CD4-positive, CD25-positive, alpha-beta regulatory T cell (primary cell): ENCODE measurements at regions not wholly inside any gene's neighbourhood (a gene's known extent, or its start where the extent isn't known, plus 50 kb on each side); places are given as distances from the start of the nearest gene placed in this dataset.
A peak's percentile ranks its signal among the peaks of the same experiment; 100 is the strongest.

Experiments used
- ATAC-seq, 2 donors: fragments of 150-1000 bp; cut with Tn5 transposase; one replicate each; pipeline ENCODE4 v1.10.0; 2021; ENCODE audit warnings: low read depth in 2 of 2, moderate number of reproducible peaks in 2 of 2, moderate library complexity in 1 of 2
- DNase-seq, 3 donors: peaks; one replicate each; pipeline versions ENCODE4 v3.0.0 to v3.0.0-alpha.2; 2012 to 2022; ENCODE audit warnings: mixed read lengths in 1 of 3
- H3K27ac ChIP-seq: one replicate; pipeline ENCODE4 v1.7.0; 2013; ENCODE audit warnings: mild to moderate bottlenecking, low read length; ENCODE audit not compliant: insufficient read depth, poor library complexity, severe bottlenecking
- H3K27me3 ChIP-seq: one replicate; pipeline ENCODE4 v1.7.0; 2013; ENCODE audit warnings: low read length; ENCODE audit not compliant: control insufficient read depth, insufficient read depth
- H3K36me3 ChIP-seq: one replicate; pipeline ENCODE4 v1.7.0; 2013; ENCODE audit warnings: mild to moderate bottlenecking, low read length, moderate library complexity; ENCODE audit not compliant: control insufficient read depth, insufficient read depth
- H3K4me1 ChIP-seq: 2 replicates; pipeline ENCODE4 v1.7.0; 2013; ENCODE audit warnings: mild to moderate bottlenecking, low read length; ENCODE audit not compliant: insufficient read depth, control insufficient read depth, poor library complexity, severe bottlenecking
- H3K4me3 ChIP-seq: one replicate; pipeline ENCODE4 v1.7.0; 2013; ENCODE audit warnings: low read depth, mild to moderate bottlenecking, low read length, moderate library complexity
- H3K9me3 ChIP-seq, 2 experiments: 1 replicate in 1 of 2; 2 replicates in 1 of 2; pipeline ENCODE4 v1.7.0; 2013; ENCODE audit warnings: low read length in 2 of 2, mild to moderate bottlenecking in 1 of 2, moderate library complexity in 1 of 2; ENCODE audit not compliant: control insufficient read depth in 2 of 2
- H3K27ac Mint-ChIP-seq, 3 donors: one replicate each; pipeline ENCODE4 v1.8.0; 2020 to 2022; ENCODE audit warnings: mild to moderate bottlenecking in 3 of 3, mixed read lengths in 3 of 3, moderate library complexity in 2 of 3
- H3K27me3 Mint-ChIP-seq: one replicate; pipeline ENCODE4 v1.8.0; 2022; ENCODE audit warnings: mild to moderate bottlenecking, mixed read lengths
- H3K36me3 Mint-ChIP-seq: one replicate; pipeline ENCODE4 v1.8.0; 2020; ENCODE audit warnings: mixed read lengths
- H3K4me1 Mint-ChIP-seq, 4 donors: one replicate each; pipeline ENCODE4 v1.8.0; 2020 to 2022; ENCODE audit warnings: mixed read lengths in 4 of 4, mild to moderate bottlenecking in 1 of 4
- H3K4me3 Mint-ChIP-seq, 4 donors: one replicate each; pipeline ENCODE4 v1.8.0; 2020 to 2022; ENCODE audit warnings: mild to moderate bottlenecking in 4 of 4, mixed read lengths in 4 of 4, moderate library complexity in 3 of 4
- H3K9me3 Mint-ChIP-seq, 7 donors: one replicate each; pipeline ENCODE4 v1.8.0; 2020 to 2022; ENCODE audit warnings: mixed read lengths in 7 of 7, mild to moderate bottlenecking in 3 of 7, moderate library complexity in 2 of 7

GRCh38 chr14:86575141-86575540 is 1045.2 kb downstream of the FLRT2 start:
- Histone ChIP-seq H3K4me3 (no peak overlapping the region), H3K27me3 (no peaks in the 10 kb centered on the region), H3K9me3 (no peaks in the 10 kb centered on the region), H3K36me3 (no peaks in the 10 kb centered on the region), H3K27ac (no peak overlapping the region), H3K4me1 (no peaks in the 10 kb centered on the region)
- H3K27ac Mint-ChIP-seq: no peak overlapping the region
- ATAC-seq (no peak), DNase-seq (no peak)
- no peak overlapping the region for H3K4me3 Mint-ChIP-seq
- H3K9me3 Mint-ChIP-seq: peaks cover 0 to 21% (median 7%) of the 10 kb centered on the region in 7 donors
- H3K36me3 Mint-ChIP-seq: no peaks in the 10 kb centered on the region
- H3K4me1 Mint-ChIP-seq: no peaks in the 10 kb centered on the region
- no peaks in the 10 kb centered on the region for H3K27me3 Mint-ChIP-seq

GRCh38 chr14:86574778-86575129 is 1044.8 kb downstream of the FLRT2 start:
- no peaks in the 10 kb centered on the region for H3K27me3 ChIP-seq

DNA sequence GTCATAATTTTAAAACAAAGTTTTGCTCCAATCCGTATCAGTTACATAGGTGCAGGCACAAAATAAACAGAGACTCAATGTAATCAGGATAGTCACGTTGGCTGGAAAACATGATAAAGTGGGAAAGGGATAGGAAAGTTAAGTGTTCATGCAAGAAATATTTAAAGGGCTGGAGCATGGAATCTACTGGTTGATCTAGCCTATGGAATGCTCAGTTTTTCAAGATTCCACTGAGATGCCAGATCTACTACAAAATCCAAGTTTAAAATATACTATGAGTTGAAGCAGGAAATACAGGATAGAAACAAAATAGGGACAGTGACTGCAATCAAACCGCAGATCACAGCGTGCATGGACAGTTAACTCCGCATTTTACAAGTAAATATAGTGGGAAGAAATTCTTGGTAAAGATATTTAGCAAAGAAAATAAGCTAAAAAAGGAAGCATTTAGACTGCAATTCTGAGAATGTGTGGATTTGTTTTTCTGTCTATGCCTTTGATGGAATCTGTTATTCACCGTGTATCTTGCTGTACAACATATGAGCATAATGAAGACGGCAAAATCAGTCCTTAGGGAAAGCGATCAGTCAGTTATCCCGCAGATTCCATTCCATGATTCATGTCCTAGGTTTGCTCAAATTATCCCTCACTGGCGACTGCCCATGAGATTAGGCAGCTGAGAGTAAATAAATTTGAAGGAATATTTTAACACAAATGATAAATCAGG is 1044.3 kb downstream of the FLRT2 start:
- Histone ChIP-seq H3K36me3 (no peaks in the 10 kb centered on the region), H3K4me3 (no peak overlapping the region), H3K9me3 (no peaks in the 10 kb centered on the region), H3K27ac (no peak overlapping the region), H3K27me3 (no peaks in the 10 kb centered on the region), H3K4me1 (no peaks in the 10 kb centered on the region)
- ATAC-seq (no peak), DNase-seq (no peak)
- Mint-ChIP-seq H3K4me1 (no peaks in the 10 kb centered on the region), H3K4me3 (no peak overlapping the region), H3K9me3 (peaks cover 0 to 17% (median 6%) of the 10 kb centered on the region in 7 donors), H3K27ac (no peak overlapping the region), H3K36me3 (no peaks in the 10 kb centered on the region), H3K27me3 (no peaks in the 10 kb centered on the region)

More at GRCh38 chr14:86574778-86575129, 1044.8 kb downstream of the FLRT2 start:
- no peaks in the 10 kb centered on the region for H3K9me3 ChIP-seq
- ATAC-seq: no peak
- H3K36me3 Mint-ChIP-seq: no peaks in the 10 kb centered on the region
- H3K4me3 ChIP-seq: no peak overlapping the region
- H3K4me1 ChIP-seq: no peaks in the 10 kb centered on the region
- no peaks in the 10 kb centered on the region for H3K27me3 Mint-ChIP-seq
- H3K27ac ChIP-seq: no peak overlapping the region
- peaks cover 0 to 18% (median 7%) of the 10 kb centered on the region in 7 donors for H3K9me3 Mint-ChIP-seq
- H3K27ac Mint-ChIP-seq: no peak overlapping the region
- no peaks in the 10 kb centered on the region for H3K4me1 Mint-ChIP-seq
- no peak overlapping the region for H3K4me3 Mint-ChIP-seq
- no peaks in the 10 kb centered on the region for H3K36me3 ChIP-seq
- DNase-seq: no peak

DNA sequence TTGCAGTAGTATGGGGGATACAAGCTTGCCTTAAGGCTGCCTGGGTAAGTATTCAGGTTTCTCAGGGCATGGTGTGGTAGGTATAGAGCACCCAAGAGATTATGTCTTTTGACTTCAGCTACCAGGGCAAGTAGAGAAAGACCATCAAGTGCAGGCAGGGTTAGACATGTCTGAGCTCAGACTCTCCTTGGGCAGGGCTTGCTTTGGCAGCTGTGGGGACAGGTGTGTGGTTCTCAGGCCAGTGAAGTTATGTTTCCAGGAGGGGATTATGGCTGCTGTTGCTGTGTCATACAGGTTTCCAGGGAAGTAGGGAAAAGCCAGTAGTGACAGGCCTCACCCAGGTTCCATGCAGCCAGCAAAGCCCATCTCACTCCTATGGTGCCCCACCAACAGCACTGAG is 1040.4 kb downstream of the FLRT2 start:
- Mint-ChIP-seq H3K36me3 (no peaks in the 10 kb centered on the region), H3K4me1 (no peaks in the 10 kb centered on the region), H3K27me3 (no peaks in the 10 kb centered on the region), H3K27ac (no peak overlapping the region), H3K9me3 (peaks cover 0 to 13% (median 4%) of the 10 kb centered on the region in 7 donors), H3K4me3 (no peak overlapping the region)
- ATAC-seq: no peak
- Histone ChIP-seq H3K9me3 (no peaks in the 10 kb centered on the region), H3K4me1 (no peaks in the 10 kb centered on the region), H3K4me3 (no peak overlapping the region), H3K27ac (no peak overlapping the region), H3K27me3 (no peaks in the 10 kb centered on the region), H3K36me3 (no peaks in the 10 kb centered on the region)
- DNase-seq: no peak

DNA sequence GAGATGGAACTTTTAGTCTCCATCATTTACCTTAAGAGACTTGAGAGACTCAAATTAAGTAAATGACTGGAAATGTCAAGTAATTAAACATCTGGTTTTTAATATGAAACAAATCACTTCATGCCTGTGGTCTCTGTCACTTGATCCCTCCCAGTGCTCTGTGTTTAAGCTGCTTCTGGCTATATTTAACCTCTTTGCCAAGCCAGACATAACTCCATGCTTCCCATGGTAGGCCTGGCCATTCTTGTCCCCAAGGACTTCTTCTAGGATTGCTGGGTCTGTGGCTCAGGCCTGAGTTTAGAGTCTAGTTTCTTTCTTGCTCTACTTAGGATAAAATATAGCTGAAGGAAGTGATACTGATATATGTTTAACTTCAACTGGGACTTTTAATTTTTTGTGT is 1013.6 kb downstream of the FLRT2 start:
- no peaks in the 10 kb centered on the region for H3K9me3 ChIP-seq
- peak overlapping the region in 1 of 4 donors; percentile 38 for H3K4me3 Mint-ChIP-seq

GRCh38 chr14:86541972-86542371 is 1012.0 kb downstream of the FLRT2 start:
- no peaks in the 10 kb centered on the region for H3K27me3 ChIP-seq
- DNase-seq: no peak
- no peaks in the 10 kb centered on the region for H3K9me3 ChIP-seq
- Mint-ChIP-seq H3K36me3 (no peaks in the 10 kb centered on the region), H3K27me3 (no peaks in the 10 kb centered on the region), H3K4me3 (no peak overlapping the region), H3K9me3 (peaks cover 0 to 19% (median 7%) of the 10 kb centered on the region in 7 donors), H3K27ac (no peak overlapping the region), H3K4me1 (no peaks in the 10 kb centered on the region)
- H3K27ac ChIP-seq: no peak overlapping the region
- no peaks in the 10 kb centered on the region for H3K4me1 ChIP-seq
- no peaks in the 10 kb centered on the region for H3K36me3 ChIP-seq
- ATAC-seq: no peak
- no peak overlapping the region for H3K4me3 ChIP-seq

More for the DNA sequence above, 1013.6 kb downstream of the FLRT2 start:
- Mint-ChIP-seq H3K36me3 (no peaks in the 10 kb centered on the region), H3K27ac (no peak overlapping the region), H3K27me3 (no peaks in the 10 kb centered on the region), H3K9me3 (peaks cover 0 to 12% (median 6%) of the 10 kb centered on the region in 7 donors), H3K4me1 (no peaks in the 10 kb centered on the region)
- no peaks in the 10 kb centered on the region for H3K36me3 ChIP-seq
- no peaks in the 10 kb centered on the region for H3K27me3 ChIP-seq
- no peak overlapping the region for H3K27ac ChIP-seq
- H3K4me1 ChIP-seq: no peaks in the 10 kb centered on the region
- no peak for ATAC-seq
- DNase-seq: no peak
- no peak overlapping the region for H3K4me3 ChIP-seq

- Mint-ChIP-seq H3K27me3 (no peaks in the 10 kb centered on the region), H3K9me3 (peaks cover 0 to 17% (median 6%) of the 10 kb centered on the region in 7 donors), H3K4me3 (no peak overlapping the region), H3K4me1 (no peaks in the 10 kb centered on the region), H3K27ac (no peak overlapping the region), H3K36me3 (no peaks in the 10 kb centered on the region)
- no peaks in the 10 kb centered on the region for H3K36me3 ChIP-seq
- H3K4me3 ChIP-seq: no peak overlapping the region
- no peaks in the 10 kb centered on the region for H3K27me3 ChIP-seq
- H3K9me3 ChIP-seq: no peaks in the 10 kb centered on the region
- H3K27ac ChIP-seq: no peak overlapping the region
- H3K4me1 ChIP-seq: no peaks in the 10 kb centered on the region
- no peak for ATAC-seq
- DNase-seq: no peak
Observed at GRCh38 chr14:86540636-86541247, 1010.8 kb downstream of the FLRT2 start.
